GM04504 (cell line): ENCODE measurements at regions not wholly inside any gene's neighbourhood (a gene's known extent, or its start where the extent isn't known, plus 50 kb on each side); places are given as distances from the start of the nearest gene placed in this dataset.
"Not testable (repeated sequence)": the region's sequence is repeated elsewhere in the genome, so short reads cannot be mapped to it uniquely, and the experiment has no call there.

Experiments
- DNase-seq: peaks from one replicate; pipeline ENCODE4 v3.0.0-alpha.2; 2012; ENCODE audit warnings: low read depth

GRCh38 chr3:192039593-192039992, 578.6 kb downstream of the PYDC2 start:
- no peak for DNase-seq

- no peak for DNase-seq
These were observed 579.5 kb downstream of the PYDC2 start for GRCh38 chr3:192040282-192041043.

- no peak for DNase-seq
These were observed 581.2 kb downstream of the PYDC2 start for GRCh38 chr3:192042116-192042515.

GRCh38 chr3:192054881-192055280, 593.9 kb downstream of the PYDC2 start:
- DNase-seq: no peak

- no peak for DNase-seq
These were observed 595.0 kb downstream of the PYDC2 start for GRCh38 chr3:192055946-192056345.

GRCh38 chr3:192057261-192057660, 596.3 kb downstream of the PYDC2 start:
- DNase-seq: no peak

- DNase-seq: no peak
These were observed 599.3 kb downstream of the PYDC2 start for GRCh38 chr3:192060160-192060781.

GRCh38 chr3:192061426-192061825, 600.5 kb downstream of the PYDC2 start:
- no peak for DNase-seq

GRCh38 chr3:192062186-192062585, 601.2 kb downstream of the PYDC2 start:
- DNase-seq: no peak

GRCh38 chr3:192063570-192063969, 602.6 kb downstream of the PYDC2 start:
- no peak for DNase-seq

GRCh38 chr3:192064959-192065358, 604.0 kb downstream of the PYDC2 start:
- no peak for DNase-seq

- not testable (repeated sequence) for DNase-seq
These were observed 605.3 kb downstream of the PYDC2 start for GRCh38 chr3:192066253-192066652.

- DNase-seq: no peak
These were observed 607.7 kb downstream of the PYDC2 start for GRCh38 chr3:192068464-192069254.

- DNase-seq: no peak
These were observed 617.0 kb downstream of the PYDC2 start for GRCh38 chr3:192077795-192078497.

GRCh38 chr3:192079098-192079497, 618.1 kb downstream of the PYDC2 start:
- no peak for DNase-seq

GRCh38 chr3:192080336-192080735, 619.4 kb downstream of the PYDC2 start:
- DNase-seq: no peak

GRCh38 chr3:192082730-192083660, 622.0 kb downstream of the PYDC2 start:
- no peak for DNase-seq
